ENCODE measurements at regions not wholly inside any gene's neighbourhood (a gene's known extent, or its start where the extent isn't known, plus 50 kb on each side); places are given as distances from the start of the nearest gene placed in this dataset.
"Not testable (repeated sequence)": the region's sequence is repeated elsewhere in the genome, so short reads cannot be mapped to it uniquely, and the experiment has no call there.

DNA sequence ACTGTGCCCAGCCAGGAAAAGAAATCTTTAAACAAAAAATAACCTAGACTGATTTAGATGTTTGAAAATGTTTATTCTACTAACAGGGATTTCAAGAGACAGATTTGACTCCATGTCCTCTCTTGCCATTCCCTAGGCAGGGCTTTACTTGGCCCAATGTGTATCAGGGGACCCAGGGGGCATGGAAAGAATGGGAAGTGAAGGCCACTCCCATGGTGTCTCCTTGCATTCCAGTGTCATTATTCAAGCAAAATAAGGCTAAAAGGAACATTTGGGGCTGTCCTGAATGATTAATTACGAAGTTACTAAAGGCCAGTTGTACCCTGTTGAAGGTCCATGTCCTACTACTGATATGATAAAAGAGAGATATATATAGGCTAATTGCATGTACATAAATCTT lies 151.9 kb upstream of the ATF7IP start:
- no peak for DNase-seq

DNA sequence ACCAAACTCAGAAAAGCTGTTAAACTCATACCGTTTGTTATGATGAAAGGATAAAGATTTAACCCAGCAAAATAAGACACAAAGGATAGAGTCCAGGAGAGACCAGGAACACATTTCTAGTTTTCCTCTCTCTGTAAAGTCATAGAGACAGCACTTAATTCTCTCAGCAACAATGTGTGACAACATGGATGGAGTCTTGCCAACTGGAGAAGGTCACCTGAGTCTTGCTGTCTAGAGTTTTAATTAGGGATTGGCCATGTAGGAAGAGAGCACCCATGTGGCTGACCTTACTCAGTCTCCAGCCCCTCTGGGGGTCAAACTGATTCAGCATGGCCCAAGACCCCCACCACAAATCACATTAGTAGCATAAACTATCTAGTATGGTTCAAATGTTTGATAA lies 151.0 kb upstream of the ATF7IP start:
- DNase-seq: no peak

DNA sequence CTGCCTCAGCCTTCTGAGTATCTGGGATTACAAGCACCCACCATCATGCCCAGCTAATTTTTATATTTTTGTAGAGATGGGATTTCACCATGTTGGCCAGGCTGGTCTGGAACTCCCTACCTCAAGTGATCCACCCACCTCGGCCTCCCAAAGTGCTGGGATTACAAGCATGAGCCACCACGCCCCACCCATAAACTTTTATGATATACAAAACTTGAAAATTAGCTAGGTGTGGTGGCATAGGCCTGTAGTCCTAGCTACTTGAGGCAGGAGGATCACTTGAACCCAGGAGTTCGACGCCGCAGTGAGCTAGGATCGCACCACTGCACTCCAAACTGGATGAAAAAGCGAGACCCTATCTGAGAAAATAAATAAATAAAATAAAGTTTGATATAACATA lies 149.5 kb upstream of the ATF7IP start:
- DNase-seq: not testable (repeated sequence)

- no peak for DNase-seq
Measured at GRCh38 chr12:14216405-14217294, 148.8 kb upstream of the ATF7IP start.

GRCh38 chr12:14219156-14219555 lies 146.3 kb upstream of the ATF7IP start:
- DNase-seq: no peak

DNA sequence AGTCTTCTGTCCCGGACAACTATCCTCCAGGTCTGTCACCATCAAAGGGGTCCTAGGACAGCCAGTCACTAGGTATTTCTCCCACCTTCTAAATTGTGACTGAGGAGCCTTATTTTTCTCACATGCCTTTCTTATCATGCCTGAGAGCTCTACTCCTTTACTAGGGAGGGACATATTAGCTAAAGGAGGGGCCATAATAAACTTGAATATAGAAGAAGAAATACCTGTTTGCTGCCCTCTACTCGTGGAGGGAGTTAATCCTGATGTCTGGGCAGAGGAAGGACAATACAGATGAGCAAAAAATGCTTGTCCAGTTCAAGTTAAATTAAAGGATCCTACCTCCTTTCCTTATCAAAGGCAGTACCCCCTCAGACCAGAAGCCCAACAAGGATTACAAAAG lies 145.8 kb upstream of the ATF7IP start:
- not testable (repeated sequence) for DNase-seq

DNA sequence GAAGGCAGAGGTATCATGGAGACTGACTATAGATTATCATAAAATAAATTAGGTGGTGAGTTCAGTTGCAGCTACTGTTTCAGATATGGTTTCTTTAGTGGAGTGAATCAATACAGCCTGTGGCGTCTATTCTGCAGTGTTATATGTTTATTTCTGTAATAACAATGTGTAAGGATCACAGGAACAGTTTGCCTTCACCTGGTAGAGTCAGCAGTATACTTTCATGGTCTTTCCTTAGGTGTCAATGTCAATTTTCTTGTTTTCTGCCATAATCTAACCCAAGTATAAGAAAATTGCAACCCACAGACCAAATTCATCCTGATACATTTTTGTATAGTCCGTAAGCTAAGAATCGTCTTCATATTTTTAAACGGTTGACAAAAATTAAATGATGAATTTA lies 140.4 kb upstream of the ATF7IP start:
- DNase-seq: no peak

DNA sequence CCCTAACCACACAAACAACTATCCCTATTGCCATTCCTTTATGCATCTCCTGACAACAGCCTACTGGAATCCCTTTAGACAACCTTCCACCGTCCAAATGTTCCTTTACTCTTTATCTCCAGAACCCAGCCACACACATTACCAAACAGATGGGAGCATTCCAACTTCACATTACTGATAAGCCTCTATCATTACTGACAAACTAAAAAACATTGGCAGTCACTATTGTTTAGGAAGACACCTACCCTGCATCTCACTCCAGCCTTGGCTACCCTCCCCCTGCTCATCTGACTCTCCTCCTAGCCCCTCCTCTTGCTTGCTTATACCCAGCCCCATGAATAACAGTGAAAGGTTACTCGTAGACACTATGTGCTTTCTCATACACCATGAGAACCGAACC lies 130.3 kb upstream of the ATF7IP start:
- DNase-seq: not testable (repeated sequence)

DNA sequence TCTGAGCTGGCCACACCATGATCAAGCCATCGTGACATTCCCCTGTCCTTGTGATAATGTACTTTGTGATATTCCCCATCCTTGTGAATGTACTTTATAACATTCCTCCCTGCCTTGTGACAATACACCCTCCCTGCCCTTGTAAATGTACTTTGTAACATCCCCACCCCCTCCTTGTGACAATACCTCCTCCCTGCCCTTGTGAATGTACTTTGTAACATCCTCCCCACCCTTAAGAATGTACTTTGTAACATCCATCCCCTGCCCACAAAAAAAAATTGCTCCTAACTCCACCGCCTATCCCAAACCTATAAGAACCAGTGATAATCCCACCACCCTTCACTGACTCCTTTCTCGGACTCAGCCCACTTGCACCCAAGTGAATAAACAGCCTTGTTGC lies 128.8 kb upstream of the ATF7IP start:
- DNase-seq: not testable (repeated sequence)

- DNase-seq: no peak
Measured at GRCh38 chr12:14238221-14238792, 127.2 kb upstream of the ATF7IP start.

DNA sequence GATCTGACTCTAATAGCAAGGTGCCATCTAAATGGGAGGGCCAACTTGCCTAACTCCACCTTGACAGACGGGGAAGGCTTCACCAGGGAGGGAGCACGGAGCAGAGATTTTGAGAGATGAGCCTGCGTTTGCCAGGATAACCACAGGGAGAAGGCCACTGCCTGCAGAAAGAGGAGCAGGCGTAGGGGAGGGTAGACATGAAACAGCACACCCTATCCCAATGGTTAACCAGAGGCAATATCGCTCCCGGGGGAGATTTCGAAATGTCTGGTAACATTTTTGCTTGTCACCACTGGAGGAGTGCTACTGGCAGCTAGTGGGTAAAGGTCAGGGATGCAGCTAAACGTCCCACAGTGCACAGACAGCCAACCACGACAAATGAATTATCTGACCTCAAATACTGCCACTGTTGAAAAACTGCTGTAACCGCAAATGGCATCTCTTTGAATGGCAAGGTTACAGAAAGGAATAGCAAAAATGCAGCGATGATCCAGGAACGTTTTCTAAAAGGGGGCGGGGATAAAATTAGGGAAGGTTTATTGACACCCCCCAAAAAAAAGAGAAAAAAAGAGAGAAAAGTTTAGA lies 126.0 kb upstream of the ATF7IP start:
- DNase-seq: no peak

DNA sequence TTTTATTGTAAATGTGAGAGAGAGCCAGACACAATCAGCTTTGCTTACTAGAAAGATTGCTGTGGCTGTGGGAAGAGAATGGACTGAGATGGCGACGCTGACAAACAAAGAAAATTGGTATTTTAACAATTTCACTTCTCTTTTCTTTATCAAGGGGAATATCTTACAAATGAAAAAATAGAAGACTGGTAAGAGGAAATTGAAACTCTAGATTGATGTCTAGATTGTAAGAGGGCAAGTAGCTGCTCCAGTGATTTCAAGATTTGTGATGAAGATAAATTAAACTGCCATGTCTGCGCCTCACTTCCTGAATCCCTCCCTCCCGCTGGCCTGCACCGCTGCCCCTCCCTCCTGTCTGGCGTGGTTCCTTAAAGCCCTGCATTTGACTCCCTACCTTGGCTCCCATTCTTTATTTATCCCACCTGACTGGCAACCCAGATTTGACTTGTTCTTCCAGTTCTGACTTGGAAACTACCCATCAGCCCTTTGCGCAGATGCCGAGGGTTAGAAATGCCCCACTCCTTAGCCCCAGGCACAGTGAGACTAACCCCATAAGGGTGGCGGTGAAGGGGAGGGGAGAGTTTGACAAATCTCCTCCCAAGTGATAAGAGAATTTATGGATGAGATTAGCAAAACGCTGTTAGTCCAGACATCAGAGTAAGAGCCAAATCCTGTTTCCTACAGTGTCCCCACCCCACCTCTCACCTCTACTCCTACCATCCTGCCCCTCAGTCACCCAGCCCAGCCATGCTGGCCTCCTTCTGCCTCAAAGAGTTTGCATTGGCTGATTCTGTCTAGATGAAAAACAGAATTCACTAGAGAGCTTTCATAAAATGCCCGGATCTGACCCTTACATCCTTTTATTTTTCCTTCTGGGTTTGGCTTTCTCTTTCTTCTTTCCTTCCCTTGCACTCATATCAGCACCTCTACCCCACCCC lies 125.3 kb upstream of the ATF7IP start:
- no peak for DNase-seq

DNA sequence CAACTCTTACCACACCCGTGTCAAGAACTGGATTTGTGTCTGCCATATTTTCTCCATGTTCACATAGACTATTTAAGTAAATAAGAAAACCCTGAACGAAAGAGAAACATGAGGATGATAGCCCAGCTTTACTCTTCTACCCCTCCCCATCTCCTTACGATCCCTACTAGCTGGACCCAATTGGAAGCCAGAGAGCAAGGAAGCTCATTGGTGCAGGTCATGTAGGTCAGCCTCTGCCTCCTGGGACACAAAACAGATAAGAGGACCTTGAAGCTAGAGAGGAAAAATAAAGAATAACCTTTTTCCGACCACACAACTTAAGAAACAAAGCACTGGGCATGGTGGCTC lies 124.6 kb upstream of the ATF7IP start:
- DNase-seq: no peak

- DNase-seq: not testable (repeated sequence)
Measured at GRCh38 chr12:14242825-14243224, 122.7 kb upstream of the ATF7IP start.

DNA sequence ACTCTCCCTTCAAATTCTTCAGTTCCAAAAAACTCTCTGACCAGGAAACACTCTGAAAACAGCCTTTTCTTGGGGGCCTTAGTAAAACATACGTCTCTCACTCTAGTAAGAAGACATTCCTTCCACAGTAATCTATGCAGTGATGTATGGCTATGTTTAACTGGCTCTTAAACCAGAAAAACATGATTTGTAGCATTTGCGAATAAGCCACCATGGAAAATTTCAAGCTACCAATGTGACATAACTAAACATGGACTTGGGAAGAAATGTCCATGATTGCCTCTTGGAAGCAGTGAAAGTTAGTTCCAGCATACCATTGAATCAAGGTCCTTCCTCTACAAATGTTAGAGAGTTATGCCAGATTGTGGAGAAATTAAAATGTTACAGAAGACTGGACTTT lies 121.5 kb upstream of the ATF7IP start:
- DNase-seq: no peak

- DNase-seq: no peak
Measured at GRCh38 chr12:14244876-14245669, 120.4 kb upstream of the ATF7IP start.

DNA sequence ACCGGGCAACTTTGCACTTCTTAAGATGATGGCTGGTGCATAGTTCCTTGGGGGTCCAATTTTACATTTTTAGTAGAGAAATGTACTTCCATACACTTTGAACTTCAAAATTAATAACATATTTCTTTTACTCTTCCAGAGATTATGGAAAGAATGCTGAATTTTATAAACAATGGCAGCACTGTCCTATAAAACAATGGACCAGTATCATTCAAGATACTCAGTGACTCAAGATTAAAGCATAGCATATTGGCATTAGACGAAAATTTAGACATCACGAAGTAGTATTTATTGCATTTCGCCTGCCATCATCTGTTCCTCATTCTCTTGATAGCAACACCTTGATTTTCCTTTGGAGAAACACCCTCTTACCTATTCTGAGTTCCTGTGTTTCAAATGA lies 118.3 kb upstream of the ATF7IP start:
- DNase-seq: no peak

DNA sequence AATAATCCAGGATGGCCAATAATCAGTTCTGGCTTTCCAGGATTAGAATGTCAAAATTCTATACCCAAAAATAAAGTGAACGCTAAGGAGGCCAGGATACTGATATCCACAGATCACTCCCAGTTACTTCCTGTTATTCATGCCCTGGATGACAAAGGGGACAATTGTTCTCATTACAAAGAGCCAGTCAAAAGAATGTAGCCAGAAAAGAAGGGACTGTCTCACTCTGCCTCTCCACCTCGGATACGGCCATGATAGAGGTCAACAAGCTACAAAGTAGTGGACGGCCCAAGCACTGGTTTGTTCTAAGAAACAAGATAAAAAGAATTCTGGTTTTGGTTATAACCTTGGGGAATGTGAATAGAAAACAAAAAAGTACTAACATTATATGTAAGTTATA lies 116.1 kb upstream of the ATF7IP start:
- no peak for DNase-seq

GRCh38 chr12:14252697-14253096 lies 112.8 kb upstream of the ATF7IP start:
- DNase-seq: no peak

DNA sequence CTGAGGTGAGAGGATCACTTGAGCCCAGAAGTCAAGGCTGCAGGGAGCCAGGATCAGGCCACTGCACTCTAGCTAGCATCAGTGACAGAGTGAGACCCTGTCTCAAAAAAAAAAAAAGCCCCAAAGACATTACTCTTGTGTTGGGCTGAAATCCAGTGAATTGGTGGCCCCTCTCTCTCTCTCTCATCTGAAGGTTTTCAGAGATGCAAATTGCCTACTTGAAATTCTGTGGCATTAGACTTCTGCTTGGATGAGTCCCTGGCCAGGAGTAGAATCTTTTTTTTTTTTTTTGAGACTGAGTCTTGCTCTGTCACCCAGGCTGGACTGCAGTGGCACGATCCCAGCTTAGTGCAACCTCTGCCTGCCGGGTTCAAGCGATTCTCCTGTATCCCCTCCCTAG lies 112.0 kb upstream of the ATF7IP start:
- no peak for DNase-seq

GRCh38 chr12:14254781-14255180 lies 110.7 kb upstream of the ATF7IP start:
- no peak for DNase-seq
